GM18507 (cell line): ENCODE measurements at regions not wholly inside any gene's neighbourhood (a gene's known extent, or its start where the extent isn't known, plus 50 kb on each side); places are given as distances from the start of the nearest gene placed in this dataset.

Source experiments
- DNase-seq: peaks from one replicate; pipeline ENCODE4 v3.0.0; 2011; ENCODE audit warnings: low read depth; ENCODE audit not compliant: insufficient read length; ENCODE audit errors: extremely low spot score
- FAIRE-seq: peaks from 2 replicates; lab custom pipeline; 2011; peaks lifted over from hg19 to GRCh38; lab: Jason Lieb, UNC

GRCh38 chr11:71086687-71087258 lies 165.6 kb downstream of the SHANK2 start:
- FAIRE-seq (no peak), DNase-seq (no peak)

GRCh38 chr11:71084306-71085012 lies 167.9 kb downstream of the SHANK2 start:
- FAIRE-seq, result no peak
- DNase-seq, result no peak

GRCh38 chr11:71083105-71083504 lies 169.3 kb downstream of the SHANK2 start:
- no peak for FAIRE-seq
- no peak for DNase-seq

- FAIRE-seq (no peak), DNase-seq (no peak)
These were observed 169.9 kb downstream of the SHANK2 start for GRCh38 chr11:71082454-71082853.

- DNase-seq, result no peak
- FAIRE-seq, result no peak
These were observed 170.6 kb downstream of the SHANK2 start for GRCh38 chr11:71081704-71082230.

GRCh38 chr11:71080239-71081097 lies 171.9 kb downstream of the SHANK2 start:
- FAIRE-seq, result no peak

GRCh38 chr11:71079795-71080194 lies 172.6 kb downstream of the SHANK2 start:
- no peak for DNase-seq
- no peak for FAIRE-seq

More at GRCh38 chr11:71080239-71081097, 171.9 kb downstream of the SHANK2 start:
- DNase-seq, result peak; percentile 43

- FAIRE-seq (no peak), DNase-seq (no peak)
These were observed 173.9 kb downstream of the SHANK2 start for GRCh38 chr11:71078482-71078881.

- no peak for FAIRE-seq
- DNase-seq, result no peak
These were observed 175.7 kb downstream of the SHANK2 start for GRCh38 chr11:71076525-71077304.

GRCh38 chr11:71075871-71076420 lies 176.4 kb downstream of the SHANK2 start:
- no peak for DNase-seq
- no peak for FAIRE-seq

GRCh38 chr11:71075116-71075720 lies 177.2 kb downstream of the SHANK2 start:
- DNase-seq, result no peak
- no peak for FAIRE-seq

GRCh38 chr11:71071736-71072509 lies 180.5 kb downstream of the SHANK2 start:
- DNase-seq, result no peak
- no peak for FAIRE-seq

- DNase-seq (no peak), FAIRE-seq (no peak)
These were observed 181.6 kb downstream of the SHANK2 start for GRCh38 chr11:71070490-71071453.

- FAIRE-seq, result no peak
These were observed 183.4 kb downstream of the SHANK2 start for GRCh38 chr11:71068963-71069362.

GRCh38 chr11:71067753-71068152 lies 184.6 kb downstream of the SHANK2 start:
- FAIRE-seq (no peak), DNase-seq (no peak)

More at GRCh38 chr11:71068963-71069362, 183.4 kb downstream of the SHANK2 start:
- no peak for DNase-seq

GRCh38 chr11:71066311-71066710 lies 186.1 kb downstream of the SHANK2 start:
- FAIRE-seq (no peak), DNase-seq (no peak)

GRCh38 chr11:71065841-71066240 lies 186.5 kb downstream of the SHANK2 start:
- no peak for FAIRE-seq
- DNase-seq, result no peak
